Epithelial cell of proximal tubule (primary cell): ENCODE measurements at regions not wholly inside any gene's neighbourhood (a gene's known extent, or its start where the extent isn't known, plus 50 kb on each side); places are given as distances from the start of the nearest gene placed in this dataset.

Experiments
- DNase-seq: peaks from one replicate; pipeline ENCODE4 v3.0.0-alpha.2; 2011; ENCODE audit warnings: low read depth
- H3K4me3 ChIP-seq: 2 replicates; pipeline ENCODE4 v1.5.1; 2011; ENCODE audit warnings: low read depth, mild to moderate bottlenecking, low read length
- CTCF ChIP-seq: conservative IDR thresholded peaks from 2 replicates; pipeline ENCODE4 v1.5.1; 2012; ENCODE audit warnings: low read depth, mild to moderate bottlenecking, low read length

GRCh38 chr11:82676483-82677094 lies 57.1 kb downstream of the FAM181B start:
- TF ChIP-seq CTCF = peak; percentile 57
- no peak overlapping the region for H3K4me3 ChIP-seq
- DNase-seq = no peak

GRCh38 chr11:82675838-82676237 lies 57.8 kb downstream of the FAM181B start:
- no peak for TF ChIP-seq CTCF
- DNase-seq = no peak

GRCh38 chr11:82673631-82674030 lies 60.0 kb downstream of the FAM181B start:
- no peak overlapping the region for H3K4me3 ChIP-seq
- no peak for TF ChIP-seq CTCF
- no peak for DNase-seq

More at GRCh38 chr11:82675838-82676237, 57.8 kb downstream of the FAM181B start:
- H3K4me3 ChIP-seq = no peak overlapping the region

- no peak for DNase-seq
- TF ChIP-seq CTCF = no peak
- H3K4me3 ChIP-seq = no peak overlapping the region
Measured at GRCh38 chr11:82671451-82671850, 62.2 kb downstream of the FAM181B start.

- H3K4me3 ChIP-seq = no peak overlapping the region
- DNase-seq = no peak
- no peak for TF ChIP-seq CTCF
Measured at GRCh38 chr11:82663535-82663934, 70.1 kb downstream of the FAM181B start.

- TF ChIP-seq CTCF = no peak
- no peak for DNase-seq
- no peak overlapping the region for H3K4me3 ChIP-seq
Measured at GRCh38 chr11:82653752-82654151, 79.9 kb downstream of the FAM181B start.

GRCh38 chr11:82639251-82639650 lies 94.4 kb downstream of the FAM181B start:
- H3K4me3 ChIP-seq = no peak overlapping the region
- no peak for DNase-seq
- no peak for TF ChIP-seq CTCF
